Fibroblast of lung (primary cell): ENCODE measurements at regions not wholly inside any gene's neighbourhood (a gene's known extent, or its start where the extent isn't known, plus 50 kb on each side); places are given as distances from the start of the nearest gene placed in this dataset.

Source experiments
- DNase-seq, 2 donors: peaks; one replicate each; pipeline versions ENCODE4 v3.0.0 to v3.0.0-alpha.2; 2010; ENCODE audit warnings: low read depth in 2 of 2
- H2AFZ ChIP-seq: 2 replicates; pipeline ENCODE4 v1.5.1; 2012; ENCODE audit warnings: low read length, control low read depth, inconsistent platforms
- H3K27ac ChIP-seq: 2 replicates; pipeline ENCODE4 v1.5.1; 2011; ENCODE audit warnings: low read length, control low read depth; ENCODE audit not compliant: insufficient read depth
- H3K27me3 ChIP-seq: 2 replicates; pipeline ENCODE4 v1.5.1; 2011; ENCODE audit warnings: mild to moderate bottlenecking, low read length; ENCODE audit not compliant: control insufficient read depth, insufficient read depth
- H3K36me3 ChIP-seq: 2 replicates; pipeline ENCODE4 v1.5.1; 2011; ENCODE audit warnings: low read length; ENCODE audit not compliant: control insufficient read depth, insufficient read depth
- H3K4me1 ChIP-seq: 2 replicates; pipeline ENCODE4 v1.5.1; 2011; ENCODE audit warnings: low read length; ENCODE audit not compliant: control insufficient read depth, insufficient read depth; ENCODE audit errors: extremely low read depth
- H3K4me2 ChIP-seq: 2 replicates; pipeline ENCODE4 v1.5.1; 2011; ENCODE audit warnings: low read length, control low read depth; ENCODE audit not compliant: insufficient read depth; ENCODE audit errors: extremely low read depth
- H3K4me3 ChIP-seq, 4 experiments: fragments of 200-600 bp in 1 of 4; sonication (generic) in 1 of 4; replicated peaks in 1 of 4; 2 replicates each; pipeline ENCODE4 v1.5.1; 2011 to 2016; ENCODE audit warnings: low read length in 4 of 4, low read depth in 3 of 4, mild to moderate bottlenecking in 3 of 4, control low read depth in 2 of 4, inconsistent platforms in 1 of 4, mixed read lengths in 1 of 4; ENCODE audit not compliant: insufficient read depth in 1 of 4; ENCODE audit errors: control extremely low read depth in 1 of 4
- H3K79me2 ChIP-seq: 2 replicates; pipeline ENCODE4 v1.5.1; 2012; ENCODE audit warnings: mild to moderate bottlenecking, low read length, inconsistent platforms; ENCODE audit not compliant: control insufficient read depth, insufficient read depth
- H3K9ac ChIP-seq: 2 replicates; pipeline ENCODE4 v1.5.1; 2011; ENCODE audit warnings: mild to moderate bottlenecking, low read length, control low read depth; ENCODE audit not compliant: insufficient read depth
- H3K9me3 ChIP-seq: 2 replicates; pipeline ENCODE4 v1.5.1; 2012; ENCODE audit warnings: low read depth, low read length; ENCODE audit not compliant: control insufficient read depth, insufficient read depth
- H4K20me1 ChIP-seq: 2 replicates; pipeline ENCODE4 v1.5.1; 2011; ENCODE audit warnings: low read length; ENCODE audit not compliant: control insufficient read depth, insufficient read depth; ENCODE audit errors: extremely low read depth
- CTCF ChIP-seq, 2 donors: IDR thresholded peaks in 1 of 2; conservative IDR thresholded peaks in 1 of 2; 1 replicate in 1 of 2; 2 replicates in 1 of 2; pipeline ENCODE4 v1.5.1; 2011 to 2012; ENCODE audit warnings: low read length in 2 of 2, control low read depth in 1 of 2, inconsistent platforms in 1 of 2, low read depth in 1 of 2, mild to moderate bottlenecking in 1 of 2
- EZH2 ChIP-seq: IDR thresholded peaks from 2 replicates; pipeline ENCODE4 v1.5.1; 2012; ENCODE audit warnings: low read length, control low read depth, mild to moderate bottlenecking; ENCODE audit errors: missing control alignments

- no peaks in the 10 kb centered on the region for H3K79me2 ChIP-seq
- DNase-seq = peak in 1 of 2 donors; percentile 30
- H4K20me1 ChIP-seq = no peaks in the 10 kb centered on the region
- no peak overlapping the region for H3K4me2 ChIP-seq
- no peak overlapping the region for H3K4me3 ChIP-seq
- no peaks in the 10 kb centered on the region for H3K9me3 ChIP-seq
- no peak overlapping the region for H3K9ac ChIP-seq
- H3K27me3 ChIP-seq = no peaks in the 10 kb centered on the region
- no peak overlapping the region for H2AFZ ChIP-seq
- H3K4me1 ChIP-seq = peaks cover 4% of the 10 kb centered on the region
- H3K36me3 ChIP-seq = no peaks in the 10 kb centered on the region
- no peak overlapping the region for H3K27ac ChIP-seq
- TF ChIP-seq EZH2 (no peak), CTCF (conservative IDR thresholded peaks at IDR 0.05 in 1 of 2, IDR thresholded peaks at IDR 0.05 in 1 of 2; ENCODE audit: low read depth in 1 of 2, low read length in 2 of 2) (no peak)
Measured at GRCh38 chr3:148604270-148605085, 93.2 kb upstream of the AGTR1 start.

DNA sequence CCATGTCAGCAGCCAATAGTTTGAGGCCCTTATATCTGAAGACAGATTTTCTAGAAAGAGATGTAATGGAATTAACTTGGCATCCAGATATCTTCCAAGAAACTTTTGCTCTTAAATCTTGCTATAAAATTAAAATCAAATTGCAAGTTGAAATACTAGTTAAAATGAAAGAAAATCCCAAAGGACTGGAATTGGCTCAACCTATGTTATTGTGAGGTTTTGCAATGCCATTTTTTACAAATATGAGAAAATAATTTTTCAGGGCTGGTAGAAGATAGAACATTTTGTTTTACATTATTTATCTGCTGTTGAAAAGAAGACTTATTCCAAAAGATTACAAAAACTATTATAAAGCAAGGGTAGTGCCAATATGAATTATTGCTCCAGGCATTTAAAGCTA is 92.2 kb upstream of the AGTR1 start:
- Histone ChIP-seq H3K9ac (no peak overlapping the region), H3K4me2 (no peak overlapping the region), H3K36me3 (no peaks in the 10 kb centered on the region), H3K79me2 (no peaks in the 10 kb centered on the region), H2AFZ (no peak overlapping the region), H3K4me3 (no peak overlapping the region), H4K20me1 (no peaks in the 10 kb centered on the region), H3K27me3 (no peaks in the 10 kb centered on the region), H3K27ac (no peak overlapping the region), H3K4me1 (peaks cover 4% of the 10 kb centered on the region), H3K9me3 (no peaks in the 10 kb centered on the region)
- no peak for DNase-seq
- TF ChIP-seq CTCF (conservative IDR thresholded peaks at IDR 0.05 in 1 of 2, IDR thresholded peaks at IDR 0.05 in 1 of 2; ENCODE audit: low read depth in 1 of 2, low read length in 2 of 2) = no peak
- TF ChIP-seq EZH2 = no peak

GRCh38 chr3:148606979-148607378 is 90.7 kb upstream of the AGTR1 start:
- Histone ChIP-seq H3K27ac (no peak overlapping the region), H3K27me3 (no peaks in the 10 kb centered on the region), H3K9ac (no peak overlapping the region), H3K9me3 (no peaks in the 10 kb centered on the region), H3K4me1 (peaks cover 4% of the 10 kb centered on the region), H4K20me1 (no peaks in the 10 kb centered on the region), H3K4me2 (no peak overlapping the region), H3K4me3 (no peak overlapping the region), H2AFZ (no peak overlapping the region), H3K79me2 (no peaks in the 10 kb centered on the region), H3K36me3 (no peaks in the 10 kb centered on the region)
- TF ChIP-seq EZH2 = no peak
- DNase-seq = no peak
